ENCODE measurements at regions not wholly inside any gene's neighbourhood (a gene's known extent, or its start where the extent isn't known, plus 50 kb on each side); places are given as distances from the start of the nearest gene placed in this dataset.

DNA sequence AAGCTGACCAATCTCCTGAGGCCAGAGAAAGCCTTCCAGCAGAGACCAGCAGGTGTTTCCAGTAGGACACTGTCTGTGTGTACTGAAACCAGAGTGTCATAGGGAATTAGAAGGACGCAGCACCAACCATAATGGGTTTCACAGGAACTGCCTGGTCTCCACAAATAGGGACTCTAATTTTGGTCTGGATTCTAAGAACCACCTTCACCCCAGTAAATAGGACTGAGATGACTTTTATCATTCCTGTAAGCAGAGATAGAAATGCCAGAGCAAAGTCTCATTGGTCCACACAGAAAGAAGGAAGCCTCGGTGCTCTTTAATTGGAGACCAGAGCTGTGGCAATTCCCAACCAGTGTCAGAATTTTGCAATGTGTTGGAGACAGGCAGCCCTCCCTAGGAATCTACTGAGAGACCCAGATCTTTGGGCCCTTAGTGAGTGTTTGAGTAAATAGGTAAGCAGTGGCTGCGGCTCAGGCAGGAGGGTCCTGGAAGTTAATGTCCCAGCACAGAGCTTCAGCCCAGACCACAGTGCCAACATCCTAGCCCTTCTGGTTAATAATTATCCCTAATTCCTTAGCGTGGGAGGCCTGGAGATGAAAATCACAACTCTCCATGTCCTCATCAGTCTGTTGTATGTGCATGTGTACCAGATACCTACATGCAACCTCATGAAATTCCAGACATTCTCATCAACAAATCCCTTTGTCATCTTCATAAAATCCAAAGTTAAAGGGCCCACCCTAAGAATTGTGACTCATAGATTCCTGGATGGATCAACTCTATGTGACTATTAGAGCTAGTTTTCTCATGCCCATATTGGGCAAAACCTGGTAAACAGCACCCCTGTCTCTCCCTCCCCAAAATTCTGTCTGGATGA, 81.2 kb downstream of the UNC5CL start (continued):
- no peak for TF ChIP-seq ZBTB20 (CRISPR knock-in tag; IDR thresholded peaks at IDR 0.05; ENCODE audit: borderline replicate concordance, low read depth)
- TF ChIP-seq, protein P1, sequence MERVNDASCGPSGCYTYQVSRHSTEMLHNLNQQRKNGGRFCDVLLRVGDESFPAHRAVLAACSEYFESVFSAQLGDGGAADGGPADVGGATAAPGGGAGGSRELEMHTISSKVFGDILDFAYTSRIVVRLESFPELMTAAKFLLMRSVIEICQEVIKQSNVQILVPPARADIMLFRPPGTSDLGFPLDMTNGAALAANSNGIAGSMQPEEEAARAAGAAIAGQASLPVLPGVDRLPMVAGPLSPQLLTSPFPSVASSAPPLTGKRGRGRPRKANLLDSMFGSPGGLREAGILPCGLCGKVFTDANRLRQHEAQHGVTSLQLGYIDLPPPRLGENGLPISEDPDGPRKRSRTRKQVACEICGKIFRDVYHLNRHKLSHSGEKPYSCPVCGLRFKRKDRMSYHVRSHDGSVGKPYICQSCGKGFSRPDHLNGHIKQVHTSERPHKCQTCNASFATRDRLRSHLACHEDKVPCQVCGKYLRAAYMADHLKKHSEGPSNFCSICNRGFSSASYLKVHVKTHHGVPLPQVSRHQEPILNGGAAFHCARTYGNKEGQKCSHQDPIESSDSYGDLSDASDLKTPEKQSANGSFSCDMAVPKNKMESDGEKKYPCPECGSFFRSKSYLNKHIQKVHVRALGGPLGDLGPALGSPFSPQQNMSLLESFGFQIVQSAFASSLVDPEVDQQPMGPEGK (CRISPR knock-in tag; IDR thresholded peaks at IDR 0.05), result peak; percentile 22; the same call in 1 of the 2 replicates
- no peak for TF ChIP-seq ZNF570 (CRISPR knock-in tag; IDR thresholded peaks at IDR 0.05; ENCODE audit: borderline replicate concordance)
- TF ChIP-seq, protein P2, sequence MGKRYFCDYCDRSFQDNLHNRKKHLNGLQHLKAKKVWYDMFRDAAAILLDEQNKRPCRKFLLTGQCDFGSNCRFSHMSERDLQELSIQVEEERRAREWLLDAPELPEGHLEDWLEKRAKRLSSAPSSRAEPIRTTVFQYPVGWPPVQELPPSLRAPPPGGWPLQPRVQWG (CRISPR knock-in tag; IDR thresholded peaks at IDR 0.05; ENCODE audit: borderline replicate concordance, low read depth), result no peak
- no peak for TF ChIP-seq ZNF746 (CRISPR knock-in tag; IDR thresholded peaks at IDR 0.05)
- no peak for TF ChIP-seq HES4 (CRISPR knock-in tag; IDR thresholded peaks at IDR 0.05; ENCODE audit: borderline replicate concordance)
- no peak for TF ChIP-seq ZBTB21 (CRISPR knock-in tag; IDR thresholded peaks at IDR 0.05)
- TF ChIP-seq ZNF552 (CRISPR knock-in tag; IDR thresholded peaks at IDR 0.05; ENCODE audit: borderline replicate concordance), result no peak
- TF ChIP-seq ZNF12 (CRISPR knock-in tag; IDR thresholded peaks at IDR 0.05), result no peak
- TF ChIP-seq, protein P3, sequence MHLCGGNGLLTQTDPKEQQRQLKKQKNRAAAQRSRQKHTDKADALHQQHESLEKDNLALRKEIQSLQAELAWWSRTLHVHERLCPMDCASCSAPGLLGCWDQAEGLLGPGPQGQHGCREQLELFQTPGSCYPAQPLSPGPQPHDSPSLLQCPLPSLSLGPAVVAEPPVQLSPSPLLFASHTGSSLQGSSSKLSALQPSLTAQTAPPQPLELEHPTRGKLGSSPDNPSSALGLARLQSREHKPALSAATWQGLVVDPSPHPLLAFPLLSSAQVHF (CRISPR knock-in tag; IDR thresholded peaks at IDR 0.05), result no peak
- peak; percentile 30; the same call in 1 of the 2 replicates for TF ChIP-seq MAFF (IDR thresholded peaks at IDR 0.05; ENCODE audit: low read depth, low read length)
- no peak for TF ChIP-seq SRSF9 (IDR thresholded peaks at IDR 0.05; ENCODE audit: borderline replicate concordance, insufficient read depth, low read depth, low read length, poor library complexity, severe bottlenecking)
- TF ChIP-seq ZEB1 (IDR thresholded peaks at IDR 0.05; ENCODE audit: insufficient replicate concordance, low read depth), result no peak
- peak; percentile 55; the same call in 1 of the 2 replicates for TF ChIP-seq SALL1 (CRISPR knock-in tag; IDR thresholded peaks at IDR 0.05)
- TF ChIP-seq ZNF451 (CRISPR knock-in tag; IDR thresholded peaks at IDR 0.05), result no peak
- TF ChIP-seq RXRB (CRISPR knock-in tag; IDR thresholded peaks at IDR 0.05; ENCODE audit: borderline replicate concordance), result 0 out of 2 replicates have a peak, but pooled peaks have one; percentile 11
- TF ChIP-seq NR2F6 (IDR thresholded peaks at IDR 0.05), result no peak
- TF ChIP-seq NR2F6 (CRISPR knock-in tag; IDR thresholded peaks at IDR 0.05), result 0 out of 2 replicates have a peak, but pooled peaks have one; percentile 25
- TF ChIP-seq, protein P4, sequence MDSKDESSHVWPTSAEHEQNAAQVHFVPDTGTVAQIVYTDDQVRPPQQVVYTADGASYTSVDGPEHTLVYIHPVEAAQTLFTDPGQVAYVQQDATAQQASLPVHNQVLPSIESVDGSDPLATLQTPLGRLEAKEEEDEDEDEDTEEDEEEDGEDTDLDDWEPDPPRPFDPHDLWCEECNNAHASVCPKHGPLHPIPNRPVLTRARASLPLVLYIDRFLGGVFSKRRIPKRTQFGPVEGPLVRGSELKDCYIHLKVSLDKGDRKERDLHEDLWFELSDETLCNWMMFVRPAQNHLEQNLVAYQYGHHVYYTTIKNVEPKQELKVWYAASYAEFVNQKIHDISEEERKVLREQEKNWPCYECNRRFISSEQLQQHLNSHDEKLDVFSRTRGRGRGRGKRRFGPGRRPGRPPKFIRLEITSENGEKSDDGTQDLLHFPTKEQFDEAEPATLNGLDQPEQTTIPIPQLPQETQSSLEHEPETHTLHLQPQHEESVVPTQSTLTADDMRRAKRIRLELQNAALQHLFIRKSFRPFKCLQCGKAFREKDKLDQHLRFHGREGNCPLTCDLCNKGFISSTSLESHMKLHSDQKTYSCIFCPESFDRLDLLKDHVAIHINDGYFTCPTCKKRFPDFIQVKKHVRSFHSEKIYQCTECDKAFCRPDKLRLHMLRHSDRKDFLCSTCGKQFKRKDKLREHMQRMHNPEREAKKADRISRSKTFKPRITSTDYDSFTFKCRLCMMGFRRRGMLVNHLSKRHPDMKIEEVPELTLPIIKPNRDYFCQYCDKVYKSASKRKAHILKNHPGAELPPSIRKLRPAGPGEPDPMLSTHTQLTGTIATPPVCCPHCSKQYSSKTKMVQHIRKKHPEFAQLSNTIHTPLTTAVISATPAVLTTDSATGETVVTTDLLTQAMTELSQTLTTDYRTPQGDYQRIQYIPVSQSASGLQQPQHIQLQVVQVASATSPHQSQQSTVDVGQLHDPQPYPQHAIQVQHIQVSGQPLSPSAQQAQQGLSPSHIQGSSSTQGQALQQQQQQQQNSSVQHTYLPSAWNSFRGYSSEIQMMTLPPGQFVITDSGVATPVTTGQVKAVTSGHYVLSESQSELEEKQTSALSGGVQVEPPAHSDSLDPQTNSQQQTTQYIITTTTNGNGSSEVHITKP (CRISPR knock-in tag; IDR thresholded peaks at IDR 0.05; ENCODE audit: low read depth), result no peak
